ENCODE measurements at regions not wholly inside any gene's neighbourhood (a gene's known extent, or its start where the extent isn't known, plus 50 kb on each side); places are given as distances from the start of the nearest gene placed in this dataset.

DNA sequence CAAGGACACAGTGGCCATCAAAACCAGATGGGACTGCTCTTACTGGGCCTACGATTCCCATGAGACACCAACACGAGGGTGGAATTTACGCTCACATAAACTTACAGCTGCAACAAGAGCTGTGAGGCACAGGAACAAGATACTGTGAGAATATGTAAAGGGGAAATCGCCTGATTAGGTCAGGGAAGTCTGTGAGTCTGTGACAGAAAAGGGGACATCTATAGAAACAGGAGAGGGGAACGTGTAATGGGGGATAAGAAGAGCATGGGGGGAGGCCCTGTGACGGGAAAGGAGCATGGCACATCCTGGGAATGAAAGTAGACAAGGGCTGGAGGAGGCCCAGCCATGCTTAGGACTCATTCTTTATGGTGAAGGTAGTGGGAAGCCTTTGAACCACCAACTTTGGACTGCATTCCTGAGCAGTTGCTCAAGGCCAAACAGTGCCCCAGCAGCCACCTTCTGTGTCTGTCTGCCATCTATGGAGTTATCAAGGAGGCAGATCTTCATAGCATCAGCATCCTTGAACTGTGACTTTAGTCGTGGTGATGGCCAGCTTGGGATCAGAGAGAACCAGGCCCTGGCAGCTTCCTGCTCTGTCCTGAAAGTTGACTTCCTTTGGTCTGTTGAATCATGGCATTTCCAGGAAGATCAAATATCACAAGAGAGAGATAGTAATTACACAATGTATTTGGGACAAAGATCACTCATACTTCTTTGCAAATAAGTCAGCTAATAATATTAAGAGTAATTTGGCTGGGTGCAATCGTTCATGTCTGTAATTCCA is 87.9 kb upstream of the FAM169A start:
- DNase-seq: no peak

DNA sequence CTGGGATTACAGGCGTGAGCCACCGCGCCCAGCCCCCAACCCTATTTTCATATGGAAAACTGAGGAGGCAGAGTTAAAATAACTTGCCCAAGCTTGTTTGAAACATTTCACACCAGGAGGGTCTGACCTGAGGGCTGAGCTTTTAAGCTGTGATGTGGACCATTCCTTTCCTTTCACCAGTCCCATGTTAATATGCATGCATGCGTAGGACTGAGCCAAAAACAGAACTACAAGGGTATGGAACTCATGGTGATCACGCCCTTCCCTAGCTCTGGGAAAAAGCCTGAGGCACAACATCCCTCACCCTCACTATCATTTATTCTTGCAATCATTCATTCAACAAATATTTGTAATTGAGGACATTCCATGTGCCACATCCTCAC is 87.4 kb upstream of the FAM169A start:
- DNase-seq: no peak

DNA sequence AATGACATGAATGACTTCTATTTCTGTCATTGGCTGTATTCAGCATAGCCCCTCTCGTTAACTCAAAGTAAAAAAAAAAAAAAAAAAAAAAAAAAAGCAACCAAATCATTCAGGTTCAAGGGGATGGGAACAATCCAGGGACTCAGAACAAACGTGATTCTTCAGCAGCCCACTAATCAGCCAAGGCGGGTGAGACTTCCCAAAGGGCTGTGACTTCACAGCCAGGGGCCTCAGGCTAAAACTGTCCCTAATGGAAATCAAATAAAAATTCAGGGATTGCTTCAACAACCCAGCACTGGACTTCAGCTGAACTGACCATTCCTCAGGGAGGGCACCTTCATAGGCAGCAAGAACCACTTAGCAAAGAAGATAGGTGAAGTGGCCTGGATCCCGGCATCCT is 86.2 kb upstream of the FAM169A start:
- DNase-seq: no peak

DNA sequence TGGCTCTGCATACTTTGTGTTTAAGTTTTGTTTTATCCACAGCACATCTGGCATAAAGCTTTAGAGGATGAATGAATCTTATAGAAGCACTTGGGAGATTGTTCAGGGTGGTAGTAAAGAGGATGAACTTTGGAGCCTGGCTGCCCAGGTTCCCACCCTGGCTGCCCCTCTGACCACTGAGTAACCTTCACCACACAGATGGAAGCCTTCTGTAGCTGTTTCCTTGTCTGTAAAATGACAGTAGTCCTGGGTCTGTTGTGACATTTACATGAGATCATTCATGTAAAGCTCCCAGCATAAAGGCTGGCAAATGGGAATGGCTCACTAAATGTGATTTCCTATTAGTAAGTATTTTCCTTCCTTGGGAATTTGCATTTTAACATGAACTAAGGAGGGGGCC is 85.7 kb upstream of the FAM169A start:
- DNase-seq: no peak

DNA sequence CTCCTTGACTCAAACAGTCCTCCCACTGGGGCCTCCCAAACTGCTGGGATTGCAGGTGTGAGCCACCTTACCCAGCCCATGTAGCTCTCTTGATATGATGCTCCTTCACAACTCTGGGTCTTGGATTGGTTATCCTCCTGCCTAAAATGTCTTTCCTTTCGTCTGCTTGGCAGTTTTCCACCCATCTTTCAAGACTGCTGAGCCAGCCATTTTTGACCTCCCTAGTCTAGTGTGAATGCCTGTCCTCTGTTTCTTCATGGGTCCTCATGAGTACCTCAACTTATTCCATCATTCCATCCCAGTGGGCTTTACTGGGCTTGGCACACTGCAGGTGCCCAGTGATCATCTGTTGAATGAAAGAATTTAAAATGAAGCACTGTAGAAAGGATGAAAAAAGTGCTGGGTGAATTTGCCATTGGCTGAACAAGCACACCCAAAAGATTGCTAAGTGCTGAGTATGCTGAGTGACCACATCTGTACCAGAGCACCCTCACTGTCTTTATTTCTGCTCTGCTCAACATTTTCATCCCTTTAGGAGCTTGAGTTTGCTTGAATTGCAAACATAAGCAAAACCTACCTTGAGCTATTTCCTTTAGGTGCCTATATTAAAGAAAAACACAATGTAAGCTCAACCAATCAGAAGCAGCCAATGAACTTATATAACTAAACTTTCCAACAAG is 84.8 kb upstream of the FAM169A start:
- DNase-seq: no peak

- no peak for DNase-seq
These were observed 83.8 kb upstream of the FAM169A start for GRCh38 chr5:74949976-74950375.

- no peak for DNase-seq
These were observed 81.9 kb upstream of the FAM169A start for GRCh38 chr5:74948031-74948546.

DNA sequence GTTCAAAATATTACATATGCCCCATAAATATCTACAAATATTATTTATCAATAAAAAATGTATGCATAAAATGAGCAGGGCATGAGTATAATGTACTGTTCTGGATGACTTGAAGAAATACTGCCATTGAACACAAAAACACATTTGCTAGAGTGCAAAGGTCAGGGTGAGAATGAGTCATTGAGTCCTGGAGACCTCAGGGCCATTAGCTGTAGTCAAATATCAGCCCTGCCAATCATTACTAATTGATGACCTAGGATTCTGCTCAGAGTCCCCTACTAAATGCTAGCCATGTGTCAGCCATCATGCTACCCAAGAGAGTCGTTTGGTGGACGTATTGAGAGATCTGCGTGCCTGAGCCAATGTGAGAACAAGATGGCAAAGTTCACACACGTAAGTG is 80.3 kb upstream of the FAM169A start:
- no peak for DNase-seq

DNA sequence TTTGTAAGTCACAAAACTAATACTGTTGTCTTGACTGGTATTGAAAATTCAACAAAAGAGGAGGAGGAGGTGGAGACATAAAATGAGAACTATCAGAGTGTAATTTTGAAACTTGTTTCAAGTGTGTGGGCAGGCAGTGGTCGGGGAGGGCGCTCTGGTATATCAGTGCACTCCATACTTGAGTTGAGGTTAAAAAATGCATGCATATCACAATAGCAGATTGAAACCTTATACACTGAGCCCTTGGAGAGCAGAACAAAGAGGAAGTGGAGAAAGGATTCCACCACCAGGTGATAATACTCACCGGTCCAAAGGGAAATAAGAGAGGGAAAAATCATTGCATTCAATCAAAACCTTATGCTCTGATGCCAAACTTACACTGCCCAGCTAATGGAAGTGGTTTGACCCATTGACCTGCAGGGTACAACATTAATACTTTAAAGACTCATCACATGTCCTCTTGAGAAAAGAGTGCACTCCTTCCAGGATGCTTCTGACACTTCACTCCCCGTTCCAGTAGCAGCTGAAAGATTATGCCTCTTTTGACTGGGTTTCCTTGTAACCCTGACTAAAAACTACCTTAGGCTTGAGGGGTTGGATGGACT is 79.5 kb upstream of the FAM169A start:
- DNase-seq: peak; percentile 3

DNA sequence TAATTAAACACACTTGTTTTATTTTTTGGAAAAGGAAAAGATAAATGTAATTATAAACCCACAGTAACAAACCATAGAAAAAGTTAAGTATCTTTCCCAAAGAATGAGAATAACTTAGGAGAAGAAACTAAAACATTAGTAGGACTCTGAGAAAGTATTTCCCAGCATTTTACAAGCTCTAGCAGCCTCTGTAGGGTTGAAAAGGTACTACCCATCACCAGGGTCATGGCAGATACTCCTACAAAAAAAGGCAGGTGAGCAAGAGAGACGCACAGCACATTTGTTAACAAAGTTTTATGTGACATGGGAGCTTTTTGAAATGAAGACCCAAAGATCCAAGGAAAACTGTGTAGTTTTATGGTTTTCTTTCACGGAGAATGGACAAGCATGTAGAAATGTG is 77.7 kb upstream of the FAM169A start:
- no peak for DNase-seq

- no peak for DNase-seq
These were observed 76.6 kb upstream of the FAM169A start for GRCh38 chr5:74942622-74943286.

DNA sequence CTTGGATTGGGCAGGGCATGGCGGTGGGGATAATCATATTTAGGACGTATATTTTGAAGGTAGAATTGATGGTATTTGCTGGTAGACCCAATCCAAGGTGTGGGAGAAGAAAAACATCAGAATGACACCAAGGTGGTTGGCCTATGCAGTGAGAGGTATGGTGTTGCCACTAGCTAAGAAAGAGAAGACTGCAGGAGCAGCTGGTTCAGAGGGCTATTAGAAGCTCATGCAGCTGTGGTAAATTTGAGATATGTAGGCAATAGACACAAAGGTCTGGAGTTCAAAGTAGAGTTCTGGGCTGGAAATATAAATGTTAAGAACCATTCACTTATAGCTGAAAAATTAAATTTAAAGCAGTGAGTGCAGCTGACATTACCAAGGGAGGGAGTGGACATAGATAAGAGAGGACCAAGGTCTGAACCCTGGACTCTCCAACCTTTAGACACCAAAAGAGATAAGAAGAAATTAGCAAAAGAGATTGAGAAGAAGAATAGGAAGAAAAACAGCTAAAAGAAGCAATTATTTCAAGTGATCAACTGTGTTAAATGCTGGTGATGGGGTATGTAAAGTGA is 74.7 kb upstream of the FAM169A start:
- no peak for DNase-seq

DNA sequence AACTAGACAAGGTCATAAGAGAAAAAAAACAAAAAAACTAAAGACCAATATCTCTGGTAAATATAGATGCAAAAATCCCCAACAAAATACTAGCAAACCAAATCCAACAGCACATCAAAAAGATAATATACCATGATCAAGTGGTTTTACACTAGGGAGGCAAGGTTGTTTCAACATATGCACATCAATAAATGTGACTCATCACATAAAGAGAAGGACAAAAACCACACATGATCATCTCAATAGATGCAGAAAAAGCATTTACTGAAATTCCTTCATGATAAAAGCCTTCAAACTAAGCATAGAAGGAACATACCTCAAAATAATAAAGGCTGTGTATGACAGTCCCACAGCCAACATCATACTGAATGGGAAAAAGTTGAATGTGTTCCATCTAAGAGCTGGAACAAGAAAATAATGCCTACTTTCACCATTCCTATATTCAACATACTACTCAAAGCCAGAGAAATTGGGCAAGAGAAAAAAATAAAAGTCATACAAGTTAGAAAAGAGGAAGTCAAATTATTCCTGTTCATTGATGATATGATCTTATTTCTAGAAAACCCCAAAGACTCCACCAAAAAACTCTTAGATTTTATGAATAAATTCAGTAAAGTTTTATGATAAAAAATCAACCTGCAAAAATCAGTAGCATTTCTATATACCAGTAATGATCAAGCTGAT is 72.2 kb upstream of the FAM169A start:
- DNase-seq: no peak

GRCh38 chr5:74935752-74936091 is 69.5 kb upstream of the FAM169A start:
- DNase-seq: no peak

GRCh38 chr5:74934949-74935751 is 69.0 kb upstream of the FAM169A start:
- DNase-seq: peak; percentile 38

- no peak for DNase-seq
These were observed 61.1 kb upstream of the FAM169A start for GRCh38 chr5:74927336-74927735.

DNA sequence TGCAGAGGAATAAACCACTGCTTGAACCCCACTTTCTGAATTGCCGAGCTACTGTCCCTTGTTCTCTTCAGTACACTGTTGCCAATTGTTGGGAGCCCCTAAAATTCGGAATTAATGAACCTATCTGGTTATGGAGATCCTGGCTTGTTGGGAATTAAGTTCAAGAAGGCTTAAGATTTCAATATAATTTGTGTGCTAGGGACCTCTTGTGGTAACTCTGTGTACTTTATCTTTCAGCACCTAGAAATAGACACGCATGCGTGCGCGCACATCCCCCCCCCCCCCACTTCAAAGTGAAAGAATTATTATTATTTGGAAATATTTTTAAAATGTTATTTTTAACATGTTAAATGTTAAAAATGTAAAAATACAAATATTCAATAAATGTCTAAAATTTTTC is 53.3 kb upstream of the FAM169A start:
- DNase-seq: peak; percentile 37

GRCh38 chr5:74919041-74919440 is 52.9 kb upstream of the FAM169A start:
- DNase-seq: no peak

GRCh38 chr5:74918232-74918669 is 52.1 kb upstream of the FAM169A start:
- DNase-seq: no peak

- no peak for DNase-seq
These were observed 50.9 kb upstream of the FAM169A start for GRCh38 chr5:74916831-74917710.
